HG03354 (cell line): ENCODE measurements at regions not wholly inside any gene's neighbourhood (a gene's known extent, or its start where the extent isn't known, plus 50 kb on each side); places are given as distances from the start of the nearest gene placed in this dataset.

Experiments used
- ATAC-seq: cut with Tn5 transposase; IDR thresholded peaks from one replicate; pipeline ENCODE4 v1.9.1; 2021; ENCODE audit warnings: mild to moderate bottlenecking; ENCODE audit not compliant: unreplicated experiment, poor library complexity, severe bottlenecking

DNA sequence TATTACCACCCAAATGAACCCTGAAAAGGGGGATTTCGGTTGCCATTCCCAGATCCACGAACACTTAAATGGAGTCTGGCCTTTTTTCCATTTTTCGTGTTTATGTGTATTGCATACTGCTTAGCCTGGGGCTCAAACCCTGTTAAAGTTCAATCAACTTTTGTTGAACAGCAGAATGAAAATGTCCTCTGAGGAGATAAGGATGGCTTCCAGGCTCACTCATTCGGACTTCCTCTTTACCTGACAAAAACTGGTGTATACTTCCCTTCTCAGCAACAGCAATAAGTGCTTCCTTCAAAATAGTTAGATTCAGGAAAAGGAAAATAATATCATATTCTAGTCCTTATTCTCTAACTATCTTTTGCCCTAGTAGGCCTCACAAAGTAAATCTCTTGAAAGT is 61.1 kb upstream of the ARID5B start:
- no peak for ATAC-seq

DNA sequence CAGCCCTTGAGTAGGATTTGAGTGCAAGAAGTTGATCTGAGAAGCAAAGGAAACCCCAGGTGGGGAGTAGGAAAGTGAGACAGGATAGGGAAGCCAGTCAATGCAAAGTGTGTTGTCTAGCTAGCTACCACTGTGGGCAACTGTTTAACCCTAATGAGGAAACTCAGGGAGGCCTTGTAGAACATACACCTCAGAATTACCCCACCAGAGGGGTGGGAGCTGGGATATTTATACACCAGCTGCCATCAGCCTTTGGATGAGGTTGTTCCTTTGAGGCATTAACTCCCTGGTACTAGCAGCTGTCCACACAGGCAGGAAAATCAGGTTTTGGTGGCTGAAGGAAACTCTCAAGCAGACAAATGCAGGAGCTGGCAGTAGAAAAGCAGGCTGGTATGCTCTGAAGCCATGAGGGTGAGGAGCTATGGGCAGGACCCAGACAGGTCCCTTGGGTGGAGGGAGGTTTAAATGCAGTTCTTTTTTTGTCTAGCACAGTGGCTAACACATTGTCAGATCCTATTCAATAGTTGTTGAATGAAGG is 60.1 kb upstream of the ARID5B start:
- ATAC-seq, result no peak

DNA sequence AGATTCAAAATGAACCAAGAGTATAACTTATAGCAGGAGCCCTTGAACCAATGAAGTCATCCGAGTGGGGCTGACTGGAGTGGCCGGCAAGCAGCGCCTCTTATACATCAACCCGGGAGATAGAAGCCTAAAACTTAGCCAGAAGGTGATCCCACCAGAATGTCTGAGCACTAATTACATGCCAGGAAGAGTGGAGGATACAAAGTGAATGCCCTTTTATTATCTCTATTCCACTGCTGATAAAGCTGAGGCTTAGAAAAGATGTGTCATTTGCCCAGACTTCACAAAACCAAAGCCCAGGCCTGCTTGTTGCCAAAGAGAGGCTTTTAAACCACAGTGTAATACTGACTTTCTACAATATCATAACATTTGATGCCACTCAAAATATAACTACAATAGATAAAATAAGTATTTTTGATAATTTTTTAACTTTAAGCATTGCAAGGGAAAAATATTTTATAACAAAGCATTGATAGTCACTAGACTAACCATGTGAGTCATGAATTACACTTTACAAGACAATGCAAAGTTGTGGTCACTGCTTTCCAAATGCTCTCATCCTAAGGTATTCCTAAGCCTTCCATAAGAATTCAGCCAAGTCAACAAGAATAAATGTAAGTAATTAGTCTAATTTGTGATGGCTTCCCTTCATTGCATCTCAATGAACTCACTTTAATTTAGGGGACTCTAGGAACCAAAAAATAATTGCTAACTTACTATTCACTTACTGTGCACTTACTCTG is 58.6 kb upstream of the ARID5B start:
- no peak for ATAC-seq

DNA sequence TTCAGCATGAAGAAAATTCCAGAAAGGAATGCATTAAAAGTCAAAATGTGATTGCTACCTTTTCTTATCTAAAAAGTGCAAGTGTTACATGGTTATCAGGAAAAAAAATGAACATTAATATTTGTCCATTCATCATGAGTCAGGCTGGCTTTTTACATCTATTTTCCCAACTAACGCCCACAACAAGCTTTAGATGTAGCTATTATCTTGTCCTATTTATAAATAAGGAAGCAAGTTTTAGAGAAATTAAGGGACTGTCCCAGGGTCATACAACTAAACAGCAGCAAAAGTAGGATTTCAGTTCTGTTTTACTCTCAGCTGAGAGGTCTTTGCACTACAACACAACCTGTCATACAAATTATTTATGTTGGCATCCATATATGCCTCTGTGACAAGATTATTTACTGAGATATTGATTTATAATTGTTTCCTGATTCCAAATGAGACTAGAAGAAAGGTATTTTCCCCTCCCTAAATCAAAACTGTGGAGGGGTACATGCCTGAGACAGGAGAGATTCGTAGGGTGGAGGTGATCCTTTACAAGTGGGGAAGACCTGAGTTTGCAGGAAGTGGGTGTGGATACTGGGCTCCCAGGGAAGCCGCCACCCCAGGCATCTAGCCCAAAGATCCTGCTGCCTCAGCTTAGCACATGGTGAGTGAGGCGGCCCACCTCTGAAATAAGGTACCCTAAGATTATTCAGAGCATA is 57.2 kb upstream of the ARID5B start:
- ATAC-seq, result no peak

DNA sequence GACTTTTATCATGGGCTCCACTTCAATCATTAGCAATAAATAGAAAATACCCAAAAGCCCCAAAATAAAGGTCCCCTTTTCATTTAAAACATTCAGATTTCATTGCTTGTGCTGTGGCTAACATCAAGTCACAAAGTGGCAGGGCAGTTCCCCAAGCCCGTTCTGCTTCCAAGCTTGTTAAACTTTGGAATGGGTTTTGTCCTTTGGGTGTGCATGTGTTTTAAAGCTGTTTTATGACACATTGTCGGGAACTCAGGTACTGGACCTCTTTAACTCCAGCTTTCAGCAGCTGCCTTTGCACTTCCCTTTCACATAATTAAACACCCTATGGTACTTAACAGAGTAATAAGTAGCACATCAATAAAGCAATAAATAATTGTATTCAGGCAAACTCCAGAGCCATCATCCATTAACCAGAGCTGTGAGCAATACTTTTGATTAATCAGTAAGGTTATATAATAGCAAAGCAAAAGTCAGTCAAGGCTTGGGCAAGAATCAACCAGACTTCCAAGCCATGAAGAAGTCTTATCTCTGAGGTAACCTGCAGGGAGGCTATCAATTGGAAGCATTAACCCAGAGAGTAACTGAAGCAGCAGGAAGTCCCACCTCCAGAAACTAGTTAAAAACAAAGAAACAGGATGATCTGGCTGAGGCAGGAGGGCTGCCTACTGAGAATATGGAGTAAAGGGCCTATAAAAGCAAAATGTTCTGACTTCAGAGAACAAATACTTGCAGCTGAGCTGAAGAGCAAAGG is 56.1 kb upstream of the ARID5B start:
- no peak for ATAC-seq

DNA sequence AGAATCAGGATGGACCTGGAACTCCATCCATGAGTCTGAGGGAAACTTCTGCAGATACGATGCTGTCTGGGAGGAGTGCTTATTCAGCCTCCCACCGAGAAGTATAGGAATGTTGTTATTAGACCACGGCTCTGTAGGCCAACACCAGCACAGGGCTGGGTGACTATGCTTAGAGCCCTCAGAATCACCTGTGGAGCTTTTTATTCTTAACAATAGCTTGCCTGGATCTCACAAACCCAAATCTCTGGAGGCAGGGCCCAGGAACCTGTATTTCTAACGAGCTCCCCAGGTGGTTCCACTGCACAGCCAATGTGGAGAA is 55.6 kb upstream of the ARID5B start:
- no peak for ATAC-seq

DNA sequence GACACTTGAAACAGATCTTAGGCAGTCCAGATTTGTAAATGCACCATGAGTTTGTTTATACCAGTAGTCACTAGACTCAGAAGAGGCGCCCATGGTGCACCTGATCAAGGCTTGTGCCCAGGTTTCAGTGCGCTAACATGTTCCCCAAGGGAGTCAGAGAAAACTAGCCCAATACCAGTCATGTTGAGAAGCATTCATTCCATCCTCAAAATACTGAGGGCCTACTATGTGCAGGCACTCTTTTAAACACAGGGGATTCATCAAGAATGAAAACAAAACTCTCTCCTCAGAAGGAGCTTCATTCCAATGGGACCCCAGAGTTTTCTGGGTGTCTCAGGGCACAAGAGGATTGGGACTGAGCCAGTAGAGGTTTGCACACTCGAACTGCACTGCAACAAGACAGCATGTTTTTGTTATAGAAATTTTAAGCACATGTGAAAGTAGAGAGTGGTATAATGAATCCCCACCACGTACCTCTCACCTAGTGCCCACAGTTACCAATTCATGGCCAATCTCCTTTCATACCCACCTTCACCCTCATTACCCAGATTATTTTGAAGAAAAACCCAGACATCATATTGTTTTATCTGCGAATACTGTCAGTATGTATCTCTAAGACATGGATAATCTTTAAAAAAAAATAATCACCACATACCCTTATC is 55.0 kb upstream of the ARID5B start:
- no peak for ATAC-seq

DNA sequence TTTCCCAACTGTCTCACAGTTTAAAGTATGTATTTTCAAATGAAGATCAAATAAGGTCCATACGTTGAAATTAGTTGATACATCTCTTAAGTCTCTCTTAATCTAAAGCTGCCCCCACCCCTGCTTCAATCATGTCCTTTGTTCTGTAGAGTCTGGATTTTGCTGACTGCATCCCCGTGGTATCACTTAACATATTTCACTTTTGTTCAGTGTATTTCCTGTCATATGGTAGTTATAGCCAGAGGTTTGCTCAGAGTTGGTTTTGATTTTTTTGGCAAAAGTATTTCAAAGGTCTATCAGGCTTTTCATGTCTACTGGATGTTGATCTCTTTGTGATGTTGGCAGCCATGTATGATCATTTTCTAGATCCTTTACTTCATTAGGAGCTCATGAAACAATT is 54.4 kb upstream of the ARID5B start:
- no peak for ATAC-seq

DNA sequence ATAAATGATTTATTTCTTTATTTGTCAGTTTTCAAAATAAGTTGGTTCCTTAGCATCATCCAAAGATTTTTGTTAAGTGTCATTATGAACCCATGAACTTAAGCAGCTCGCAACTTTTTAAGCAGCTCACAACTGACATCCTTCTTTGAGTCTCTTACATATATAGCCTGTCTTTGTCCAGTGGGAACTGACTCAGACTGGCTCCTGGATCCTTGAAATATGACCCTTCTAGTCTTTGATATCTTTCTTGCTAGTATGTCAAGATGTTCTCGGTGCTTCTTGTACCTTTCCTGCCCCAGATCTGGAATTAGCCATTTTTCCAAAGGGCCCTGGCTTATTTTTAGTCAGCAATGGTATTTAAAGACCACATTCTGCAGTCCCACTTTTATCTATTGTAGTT is 53.9 kb upstream of the ARID5B start:
- ATAC-seq, result no peak

DNA sequence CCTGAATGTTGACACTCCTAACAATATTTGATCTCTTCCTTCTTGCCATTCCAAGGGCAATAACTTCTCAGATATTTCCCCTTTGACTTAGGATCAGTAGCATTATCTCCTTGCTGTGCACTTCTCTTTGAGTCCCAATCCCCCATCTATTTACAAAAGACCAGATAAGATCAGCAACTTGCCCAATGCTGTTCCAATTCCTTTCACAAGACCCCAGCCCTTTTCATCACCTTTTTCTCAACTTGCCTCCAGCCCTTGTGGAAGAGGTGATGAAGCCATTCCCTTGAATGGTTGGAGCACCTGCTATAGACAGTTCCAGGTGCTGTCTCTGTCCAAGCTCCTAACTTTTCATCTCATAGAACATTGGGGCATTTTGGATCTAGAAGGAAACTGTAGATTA is 51.1 kb upstream of the ARID5B start:
- no peak for ATAC-seq
